ENCODE measurements at regions not wholly inside any gene's neighbourhood (a gene's known extent, or its start where the extent isn't known, plus 50 kb on each side); places are given as distances from the start of the nearest gene placed in this dataset.
"Not testable (repeated sequence)": the region's sequence is repeated elsewhere in the genome, so short reads cannot be mapped to it uniquely, and the experiment has no call there.

DNA sequence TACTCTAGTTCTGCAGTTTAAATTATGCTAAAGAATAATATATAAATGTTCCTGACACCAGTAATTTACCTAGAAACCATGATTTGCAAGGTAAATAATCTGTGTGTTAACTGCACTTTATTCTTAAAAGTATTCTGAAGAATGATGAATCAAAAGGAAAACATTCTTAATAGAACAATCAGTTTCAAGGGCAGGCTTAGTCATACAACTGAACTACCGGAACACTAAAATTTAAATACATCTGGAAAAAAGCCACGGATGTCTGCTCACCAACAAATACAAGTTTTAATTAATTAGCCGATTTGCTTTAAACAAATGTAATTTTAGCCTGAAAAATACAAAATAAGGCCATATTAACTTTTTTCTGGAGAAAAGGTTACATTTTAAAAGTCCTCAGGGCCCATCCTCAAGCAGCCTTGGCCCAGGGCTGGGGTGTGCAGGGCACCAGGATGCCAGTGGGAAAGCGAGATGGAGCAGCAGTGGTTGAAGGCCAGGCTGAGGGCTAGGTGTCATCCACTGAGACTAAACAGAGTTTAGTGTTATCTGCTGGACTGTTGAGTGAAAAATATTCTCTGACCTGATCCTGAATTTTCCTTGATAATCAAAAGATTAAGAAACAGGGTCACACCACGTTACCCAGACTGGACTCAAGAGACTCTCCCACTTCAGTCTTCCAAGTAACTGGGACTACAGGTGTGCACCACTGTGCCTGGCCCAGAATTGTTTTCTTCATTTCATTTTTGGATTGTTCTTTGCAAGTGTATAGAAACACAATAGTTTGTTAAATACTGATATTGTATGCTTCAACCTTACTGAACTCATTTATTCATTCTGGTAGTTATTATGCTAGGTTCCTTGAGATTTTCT is 88.2 kb upstream of the DST start:
- Histone ChIP-seq H3K36me3 (ENCODE audit: control insufficient read depth in 1 of 2, insufficient read depth in 2 of 2, low read length in 1 of 2) (no peaks in the 10 kb centered on the region), H3K9me3 (ENCODE audit: control insufficient read depth, low read length) (no peaks in the 10 kb centered on the region), H3K27me3 (ENCODE audit: control insufficient read depth in 1 of 2, insufficient read depth in 2 of 2, low read length in 1 of 2) (no peaks in the 10 kb centered on the region), H3K4me3 (ENCODE audit: low read length in 2 of 2) (no peak overlapping the region), H3K27ac (ENCODE audit: low read depth in 1 of 2, low read length in 2 of 2) (no peak overlapping the region), H3K4me1 (ENCODE audit: control insufficient read depth in 1 of 2, insufficient read depth in 2 of 2, low read length in 2 of 2) (peaks cover 0 to 7% of the 10 kb centered on the region in 2 donors)
- 45% methylated on average over 5 of the region's 5 CpGs for WGBS, 2 donors
- intact Hi-C loops (cut with DNase I), result no loop called here
- DNase-seq, result no peak
- no peak for ATAC-seq (ENCODE audit: low FRiP score)

DNA sequence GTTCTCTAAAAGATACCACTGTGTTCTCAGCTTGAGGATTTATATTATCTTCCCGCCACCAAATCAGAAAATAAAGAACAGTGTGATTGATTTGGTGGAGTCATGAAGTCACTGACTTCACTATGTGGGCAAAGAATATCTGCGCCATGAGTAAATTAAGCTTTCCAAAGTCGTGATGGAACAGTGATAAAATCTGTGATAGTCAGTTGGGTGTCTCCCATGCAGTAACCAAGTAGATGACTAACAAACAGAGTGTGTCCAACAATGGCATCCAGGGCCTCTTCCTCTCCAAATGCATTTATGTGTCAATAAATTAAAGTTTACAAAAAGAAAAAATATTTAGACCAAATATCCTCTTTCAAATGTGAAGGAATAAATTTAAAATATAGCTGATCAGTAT is 87.0 kb upstream of the DST start:
- peaks cover 0 to 7% of the 10 kb centered on the region in 2 donors for H3K4me1 ChIP-seq (ENCODE audit: control insufficient read depth in 1 of 2, insufficient read depth in 2 of 2, low read length in 2 of 2)
- no peaks in the 10 kb centered on the region for H3K27me3 ChIP-seq (ENCODE audit: control insufficient read depth in 1 of 2, insufficient read depth in 2 of 2, low read length in 1 of 2)
- ATAC-seq (ENCODE audit: low FRiP score), result no peak
- WGBS, 2 donors, result 85 to 93% methylated on average over 3 of the region's 3 CpGs
- no peak for DNase-seq
- H3K4me3 ChIP-seq (ENCODE audit: low read length in 2 of 2), result no peak overlapping the region
- no peak overlapping the region for H3K27ac ChIP-seq (ENCODE audit: low read depth in 1 of 2, low read length in 2 of 2)
- intact Hi-C loops (cut with DNase I), result no loop called here
- H3K9me3 ChIP-seq (ENCODE audit: control insufficient read depth, low read length), result no peaks in the 10 kb centered on the region
- H3K36me3 ChIP-seq (ENCODE audit: control insufficient read depth in 1 of 2, insufficient read depth in 2 of 2, low read length in 1 of 2), result no peaks in the 10 kb centered on the region

DNA sequence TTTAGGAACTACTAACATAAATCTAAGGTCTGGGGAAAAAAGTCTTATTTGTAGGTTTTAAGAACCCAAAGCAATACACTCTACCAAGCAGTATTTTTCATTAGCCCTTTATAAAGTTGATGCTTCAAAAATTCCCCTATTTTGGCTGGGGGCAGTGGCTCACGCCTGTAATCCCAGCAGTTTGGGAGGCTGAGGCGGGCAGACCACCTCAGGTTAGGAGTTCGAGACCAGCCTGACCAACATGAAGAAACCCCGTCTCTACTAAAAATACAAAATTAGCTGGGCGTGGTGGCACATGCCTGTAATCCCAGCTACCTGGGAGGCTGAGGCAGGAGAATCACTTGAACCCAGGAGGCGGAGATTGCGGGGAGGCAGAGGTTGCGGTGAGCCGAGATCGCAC is 86.5 kb upstream of the DST start:
- H3K9me3 ChIP-seq (ENCODE audit: control insufficient read depth, low read length); H3K27ac ChIP-seq (ENCODE audit: low read depth in 1 of 2, low read length in 2 of 2); H3K4me1 ChIP-seq (ENCODE audit: control insufficient read depth in 1 of 2, insufficient read depth in 2 of 2, low read length in 2 of 2); ATAC-seq (ENCODE audit: low FRiP score); H3K4me3 ChIP-seq (ENCODE audit: low read length in 2 of 2); H3K27me3 ChIP-seq (ENCODE audit: control insufficient read depth in 1 of 2, insufficient read depth in 2 of 2, low read length in 1 of 2); DNase-seq; H3K36me3 ChIP-seq (ENCODE audit: control insufficient read depth in 1 of 2, insufficient read depth in 2 of 2, low read length in 1 of 2); intact Hi-C loops (cut with DNase I): not testable (repeated sequence)
- WGBS, 2 donors, result 97 to 98% methylated on average over 9 to 10 of the region's 10 CpGs

DNA sequence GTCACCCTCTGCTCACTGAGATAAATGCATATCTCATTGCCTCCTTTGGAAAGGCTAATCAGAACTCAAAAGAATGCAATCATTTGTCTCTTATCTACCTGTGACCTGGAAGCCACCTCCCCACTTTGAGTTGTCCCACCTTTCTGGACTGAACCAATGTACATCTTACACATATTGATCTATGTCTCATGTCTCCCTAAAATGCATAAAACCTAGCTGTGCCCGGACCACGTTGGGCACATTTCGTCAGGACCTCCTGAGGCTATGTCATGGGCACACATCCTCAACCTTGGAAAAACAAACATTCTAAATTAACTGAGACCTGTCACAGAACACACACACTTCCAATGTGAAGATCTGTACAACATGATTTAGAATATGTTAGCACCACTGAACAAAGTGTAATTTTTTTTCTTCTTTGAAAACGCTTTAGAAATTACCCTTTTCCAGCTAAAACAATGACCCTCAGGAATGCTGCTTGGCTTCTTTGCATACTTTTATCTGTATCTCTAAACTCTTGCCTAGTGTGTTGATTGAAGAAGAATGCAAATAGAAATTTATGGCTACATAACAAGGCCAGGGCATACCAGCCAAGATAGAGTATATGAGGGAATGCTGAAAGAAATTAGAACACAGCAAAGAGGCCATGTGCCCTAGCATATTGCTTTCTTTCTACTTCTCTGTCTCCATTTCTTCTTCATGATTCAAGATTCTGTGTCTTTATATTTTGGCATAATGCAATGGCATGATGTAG is 84.6 kb upstream of the DST start:
- peaks cover 2 to 7% of the 10 kb centered on the region in 2 donors for H3K4me1 ChIP-seq (ENCODE audit: control insufficient read depth in 1 of 2, insufficient read depth in 2 of 2, low read length in 2 of 2)

DNA sequence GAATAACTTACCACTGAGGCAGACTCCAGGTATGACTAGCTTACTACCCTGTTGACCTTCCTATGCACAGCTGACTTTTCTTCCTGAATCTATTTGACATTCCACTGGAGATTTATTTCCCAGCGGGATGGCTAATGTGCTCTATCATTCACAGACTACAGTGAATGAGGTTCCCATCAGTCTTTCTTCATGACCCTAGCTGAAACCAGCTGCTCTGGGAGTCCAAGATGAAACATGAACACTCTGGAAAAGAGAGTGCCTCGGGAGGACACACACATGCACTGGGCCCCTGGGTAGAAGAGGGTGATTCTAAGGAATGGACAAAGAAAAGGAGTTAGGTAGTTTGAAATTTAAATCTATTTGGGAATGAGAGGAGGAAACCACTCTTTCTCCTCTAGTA is 82.6 kb upstream of the DST start:
- H3K27ac ChIP-seq (ENCODE audit: low read depth in 1 of 2, low read length in 2 of 2), result no peak overlapping the region
- DNase-seq (no peak), ATAC-seq (ENCODE audit: low FRiP score) (no peak)
- peaks cover 2 to 4% of the 10 kb centered on the region in 2 donors for H3K4me1 ChIP-seq (ENCODE audit: control insufficient read depth in 1 of 2, insufficient read depth in 2 of 2, low read length in 2 of 2)
- 93 to 94% methylated on average over 2 of the region's 2 CpGs for WGBS, 2 donors
- no peaks in the 10 kb centered on the region for H3K36me3 ChIP-seq (ENCODE audit: control insufficient read depth in 1 of 2, insufficient read depth in 2 of 2, low read length in 1 of 2)
- intact Hi-C loops (cut with DNase I), result no loop called here
- H3K27me3 ChIP-seq (ENCODE audit: control insufficient read depth in 1 of 2, insufficient read depth in 2 of 2, low read length in 1 of 2), result no peaks in the 10 kb centered on the region
- H3K9me3 ChIP-seq (ENCODE audit: control insufficient read depth, low read length), result no peaks in the 10 kb centered on the region
- H3K4me3 ChIP-seq (ENCODE audit: low read length in 2 of 2), result no peak overlapping the region

More for the DNA sequence above, 84.6 kb upstream of the DST start:
- WGBS, 2 donors, result 30 to 36% methylated on average over 4 of the region's 4 CpGs
- intact Hi-C loops (cut with DNase I), result no loop called here
- H3K36me3 ChIP-seq (ENCODE audit: control insufficient read depth in 1 of 2, insufficient read depth in 2 of 2, low read length in 1 of 2), result no peaks in the 10 kb centered on the region
- no peaks in the 10 kb centered on the region for H3K27me3 ChIP-seq (ENCODE audit: control insufficient read depth in 1 of 2, insufficient read depth in 2 of 2, low read length in 1 of 2)
- H3K9me3 ChIP-seq (ENCODE audit: control insufficient read depth, low read length), result no peaks in the 10 kb centered on the region
- ATAC-seq (ENCODE audit: low FRiP score) (no peak), DNase-seq (no peak)
- no peak overlapping the region for H3K27ac ChIP-seq (ENCODE audit: low read depth in 1 of 2, low read length in 2 of 2)
- no peak overlapping the region for H3K4me3 ChIP-seq (ENCODE audit: low read length in 2 of 2)

DNA sequence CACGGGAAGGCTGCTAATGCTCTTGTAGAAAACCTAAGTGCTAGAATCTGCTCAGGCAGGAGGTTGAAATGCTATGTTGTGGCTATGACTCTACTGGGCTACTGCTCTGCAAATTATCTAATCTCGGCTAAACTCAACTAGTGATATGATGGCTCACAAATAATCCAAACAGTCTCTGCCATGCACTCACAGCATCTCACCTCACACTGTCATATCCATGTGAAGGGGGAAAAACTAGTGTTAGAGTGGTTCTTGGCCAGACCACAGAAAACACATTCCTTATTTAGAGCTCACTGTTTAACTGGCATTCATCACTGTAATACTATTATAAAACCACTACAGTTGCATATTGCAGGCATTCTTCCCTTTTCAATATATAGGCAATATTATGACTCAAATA is 81.8 kb upstream of the DST start:
- Histone ChIP-seq H3K36me3 (ENCODE audit: control insufficient read depth in 1 of 2, insufficient read depth in 2 of 2, low read length in 1 of 2) (no peaks in the 10 kb centered on the region), H3K27me3 (ENCODE audit: control insufficient read depth in 1 of 2, insufficient read depth in 2 of 2, low read length in 1 of 2) (no peaks in the 10 kb centered on the region), H3K27ac (ENCODE audit: low read depth in 1 of 2, low read length in 2 of 2) (no peak overlapping the region), H3K9me3 (ENCODE audit: control insufficient read depth, low read length) (no peaks in the 10 kb centered on the region), H3K4me1 (ENCODE audit: control insufficient read depth in 1 of 2, insufficient read depth in 2 of 2, low read length in 2 of 2) (peaks cover 2 to 4% of the 10 kb centered on the region in 2 donors), H3K4me3 (ENCODE audit: low read length in 2 of 2) (no peak overlapping the region)
- intact Hi-C loops (cut with DNase I), result no loop called here
- WGBS, 2 donors, result 12 to 16% methylated on average over 2 of the region's 2 CpGs
- ATAC-seq (ENCODE audit: low FRiP score) (no peak), DNase-seq (no peak)

DNA sequence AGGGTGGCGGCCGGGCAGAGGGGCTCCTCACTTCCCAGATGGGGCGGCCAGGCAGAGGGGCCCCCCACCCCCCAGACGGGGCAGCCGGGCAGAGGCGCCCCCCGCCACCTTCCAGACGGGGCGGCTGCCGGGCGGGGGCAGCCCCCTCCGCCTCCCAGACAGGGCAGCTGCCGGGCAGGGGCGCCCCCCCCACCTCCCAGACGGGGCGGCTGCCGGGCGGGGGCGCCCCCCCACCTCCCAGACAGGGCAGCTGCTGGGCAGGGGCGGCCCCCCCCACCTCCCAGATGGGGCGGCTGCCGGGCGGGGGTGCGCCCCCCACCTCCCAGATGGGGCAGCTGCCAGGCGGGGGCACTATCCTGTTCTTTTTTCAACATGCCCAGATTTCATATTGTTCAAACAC is 78.2 kb upstream of the DST start:
- H3K4me3 ChIP-seq (ENCODE audit: low read length in 2 of 2), result no peak overlapping the region
- no peaks in the 10 kb centered on the region for H3K9me3 ChIP-seq (ENCODE audit: control insufficient read depth, low read length)
- H3K27me3 ChIP-seq (ENCODE audit: control insufficient read depth in 1 of 2, insufficient read depth in 2 of 2, low read length in 1 of 2), result no peaks in the 10 kb centered on the region
- H3K27ac ChIP-seq (ENCODE audit: low read depth in 1 of 2, low read length in 2 of 2), result no peak overlapping the region
- 93% methylated on average over 14 to 25 of the region's 25 CpGs for WGBS, 2 donors
- H3K4me1 ChIP-seq (ENCODE audit: control insufficient read depth in 1 of 2, insufficient read depth in 2 of 2, low read length in 2 of 2), result peaks cover 2 to 5% of the 10 kb centered on the region in 2 donors
- ATAC-seq (ENCODE audit: low FRiP score) (no peak), DNase-seq (no peak)
- H3K36me3 ChIP-seq (ENCODE audit: control insufficient read depth in 1 of 2, insufficient read depth in 2 of 2, low read length in 1 of 2), result no peaks in the 10 kb centered on the region
- intact Hi-C loops (cut with DNase I), result no loop called here

DNA sequence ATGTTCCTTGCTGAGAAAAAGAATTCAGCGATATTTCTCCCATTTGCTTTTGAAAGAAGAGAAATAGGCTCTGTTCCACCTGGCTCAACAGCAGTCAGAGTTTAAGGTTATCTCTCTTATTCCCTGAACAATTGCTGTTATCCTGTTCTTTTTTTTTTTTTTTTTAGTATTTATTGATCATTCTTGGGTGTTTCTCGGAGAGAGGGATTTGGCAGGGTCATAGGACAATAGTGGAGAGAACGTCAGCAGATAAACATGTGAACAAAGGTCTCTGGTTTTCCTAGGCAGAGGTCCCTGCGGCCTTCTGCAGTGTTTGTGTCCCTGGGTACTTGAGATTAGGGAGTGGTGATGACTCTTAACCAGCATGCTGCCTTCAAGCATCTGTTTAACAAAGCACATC is 77.5 kb upstream of the DST start:
- ATAC-seq (ENCODE audit: low FRiP score); H3K9me3 ChIP-seq (ENCODE audit: control insufficient read depth, low read length); H3K4me1 ChIP-seq (ENCODE audit: control insufficient read depth in 1 of 2, insufficient read depth in 2 of 2, low read length in 2 of 2); H3K36me3 ChIP-seq (ENCODE audit: control insufficient read depth in 1 of 2, insufficient read depth in 2 of 2, low read length in 1 of 2); H3K4me3 ChIP-seq (ENCODE audit: low read length in 2 of 2); DNase-seq; H3K27ac ChIP-seq (ENCODE audit: low read depth in 1 of 2, low read length in 2 of 2); intact Hi-C loops (cut with DNase I); H3K27me3 ChIP-seq (ENCODE audit: control insufficient read depth in 1 of 2, insufficient read depth in 2 of 2, low read length in 1 of 2): not testable (repeated sequence)
- 95 to 97% methylated on average over 4 of the region's 4 CpGs for WGBS, 2 donors
